NCI-H345 (cell line): ENCODE measurements at regions not wholly inside any gene's neighbourhood (a gene's known extent, or its start where the extent isn't known, plus 50 kb on each side); places are given as distances from the start of the nearest gene placed in this dataset.
"Not testable (repeated sequence)": the region's sequence is repeated elsewhere in the genome, so short reads cannot be mapped to it uniquely, and the experiment has no call there.

Source experiments
- DNase-seq: peaks from one replicate; lab custom pipeline; 2025; lab: John Stamatoyannopoulos, UW

DNA sequence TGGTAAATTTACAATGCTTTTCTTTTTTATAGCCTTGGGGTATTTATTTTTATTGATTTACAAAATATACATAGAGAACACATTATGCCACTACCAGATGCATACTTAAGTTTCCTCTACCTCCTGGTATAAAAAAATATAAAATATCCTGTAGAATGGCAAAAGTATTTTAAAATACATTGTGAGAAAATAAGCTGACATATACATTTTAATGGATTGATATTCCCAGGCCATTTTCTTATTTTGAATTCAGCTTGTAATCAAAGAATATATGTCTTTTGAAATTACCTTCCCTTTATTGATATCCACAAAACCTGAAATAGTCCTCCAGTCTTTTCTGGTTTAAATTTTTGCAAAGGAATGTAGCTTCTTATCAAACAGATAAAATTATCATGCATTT, 923.9 kb downstream of the CDH18 start:
- DNase-seq, result no peak

DNA sequence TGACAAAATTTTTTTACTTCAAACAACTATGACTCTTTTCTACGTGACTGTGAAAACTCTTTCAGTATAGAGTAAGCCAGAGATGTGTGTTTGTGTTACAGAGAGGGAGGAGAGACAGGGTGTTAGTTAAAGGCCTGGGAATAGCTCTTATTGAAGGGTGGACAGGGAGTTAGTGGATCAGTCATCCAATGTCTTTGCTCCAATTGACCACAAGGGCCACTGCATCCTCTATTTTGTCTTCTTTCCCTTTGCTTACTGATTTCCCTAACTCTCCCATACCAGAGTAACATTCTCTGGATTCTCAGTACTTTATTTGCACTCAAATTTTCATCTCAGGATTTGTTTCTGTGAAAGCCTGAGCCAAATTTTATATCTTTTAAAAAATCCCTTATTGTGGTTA, 920.3 kb downstream of the CDH18 start:
- no peak for DNase-seq

DNA sequence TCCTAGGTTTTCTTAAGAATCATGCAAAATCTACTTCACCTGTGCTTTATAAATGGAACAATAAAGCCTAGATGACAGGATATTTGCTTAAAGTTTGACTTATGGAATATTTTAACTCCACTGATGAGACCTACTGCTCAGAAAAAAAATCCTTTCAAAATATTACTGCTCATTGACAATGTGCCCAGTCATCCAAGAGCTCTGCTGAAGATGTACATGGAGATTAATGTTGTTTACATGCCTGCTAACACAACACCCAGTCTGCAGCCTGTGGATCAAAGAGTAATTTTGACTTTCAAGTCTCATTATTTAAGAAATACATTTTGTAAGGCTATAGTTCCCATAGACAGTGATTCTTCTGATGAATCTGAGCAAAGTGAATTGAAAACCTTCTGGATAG, 889.6 kb downstream of the CDH18 start:
- no peak for DNase-seq

DNA sequence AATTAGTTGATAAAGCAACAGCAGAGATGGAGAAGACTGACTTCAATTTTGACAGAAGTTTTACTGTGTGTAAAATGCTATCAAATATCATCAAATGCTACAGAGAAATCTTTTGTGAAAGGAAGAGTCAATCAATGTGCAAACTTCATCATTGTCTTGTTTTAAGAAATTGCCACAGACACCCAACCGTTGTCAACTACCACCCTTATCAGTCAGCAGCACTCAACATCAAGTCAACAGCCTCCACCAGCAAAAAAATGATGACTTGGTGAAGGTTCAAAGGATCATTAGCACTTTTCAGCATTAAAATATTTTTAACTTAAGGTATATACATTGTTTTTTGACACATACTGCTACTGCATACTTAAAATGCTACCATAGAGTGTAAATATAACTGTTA, 888.8 kb downstream of the CDH18 start:
- DNase-seq, result no peak

DNA sequence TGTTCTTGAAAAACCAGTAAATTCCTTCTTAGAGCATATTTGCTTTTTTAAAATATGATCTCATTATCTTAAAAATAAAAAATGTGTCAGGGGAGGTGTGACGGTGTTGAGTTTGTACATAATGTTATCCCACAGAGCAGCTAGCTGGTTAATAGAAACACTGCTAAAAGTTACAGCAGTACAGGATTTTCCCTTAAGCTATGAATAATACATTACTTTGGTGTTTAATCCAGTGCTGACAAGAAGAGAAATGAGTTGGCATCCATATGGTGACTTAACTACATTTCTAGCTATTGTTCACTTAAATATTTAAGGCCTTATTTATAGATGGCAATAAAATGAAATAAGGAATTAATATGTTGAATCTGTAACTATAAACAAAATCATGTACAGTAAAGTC, 883.1 kb downstream of the CDH18 start:
- no peak for DNase-seq

DNA sequence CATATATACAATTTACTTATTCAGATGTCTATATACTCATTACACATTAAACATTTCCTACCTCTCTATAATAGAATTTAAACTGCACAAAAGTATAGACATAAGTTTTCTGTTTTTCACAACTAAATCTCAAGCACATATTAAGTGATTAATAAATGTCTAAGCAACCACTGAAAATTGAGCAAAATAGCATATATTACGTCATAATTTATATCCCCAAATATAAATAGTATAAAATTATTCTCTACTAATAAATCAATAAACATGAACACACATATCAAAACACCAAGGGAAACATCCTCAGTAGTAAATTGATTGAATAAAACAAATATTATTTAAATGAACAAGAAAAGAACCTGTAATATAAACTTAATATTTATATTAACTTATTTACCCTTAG, 865.1 kb downstream of the CDH18 start:
- no peak for DNase-seq

DNA sequence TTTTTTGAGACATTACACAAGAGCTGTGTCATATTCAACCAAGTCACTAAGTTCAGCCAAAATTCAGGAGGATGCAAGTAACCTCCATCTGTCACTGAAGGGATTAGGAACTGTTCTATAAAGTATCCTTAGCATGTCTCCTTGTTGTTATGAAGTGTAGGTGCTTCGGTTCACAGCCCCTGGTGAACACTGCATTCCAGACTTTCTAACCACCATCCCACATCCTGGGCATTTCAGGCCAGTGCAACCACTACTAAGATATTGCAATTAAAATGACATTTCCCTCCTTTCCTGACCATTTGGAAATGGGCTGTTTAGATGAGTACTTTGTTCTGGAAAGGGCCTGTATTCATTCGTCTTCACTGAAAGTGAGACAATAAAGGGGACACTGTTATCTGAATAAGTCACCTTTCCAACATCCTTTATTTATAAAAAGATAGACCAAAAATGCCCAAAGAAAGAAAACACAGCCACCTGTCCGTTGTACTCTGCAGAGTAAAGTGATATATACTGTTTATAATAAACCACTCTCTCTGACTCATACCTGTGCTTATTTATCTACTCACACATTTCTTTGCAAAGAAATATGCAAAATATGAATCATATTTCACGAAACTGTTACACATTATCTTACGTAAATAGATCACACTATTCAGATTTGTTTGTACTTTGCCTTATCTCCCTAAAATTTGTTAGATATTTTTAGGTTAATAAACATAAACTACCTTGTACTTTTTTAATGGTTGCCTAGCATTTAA, 861.9 kb downstream of the CDH18 start:
- no peak for DNase-seq

DNA sequence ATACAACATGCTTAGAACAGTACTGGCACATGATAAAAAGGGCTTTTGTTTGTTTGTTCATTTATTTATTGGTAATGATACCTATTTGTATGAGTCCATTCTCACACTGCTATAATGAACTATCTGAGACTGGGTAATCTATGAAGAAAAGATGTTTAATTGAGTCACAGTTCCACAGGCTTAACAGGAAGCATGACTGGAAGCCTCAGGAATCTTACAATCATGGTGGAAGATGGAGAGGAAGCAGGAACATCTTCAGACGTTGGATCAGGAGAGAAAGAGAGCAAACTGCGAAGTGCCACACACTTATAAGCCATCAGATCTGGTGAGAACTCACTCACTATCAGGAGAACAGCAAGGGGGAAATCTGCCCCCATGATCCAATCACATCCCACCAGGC, 847.7 kb downstream of the CDH18 start:
- DNase-seq, result no peak

DNA sequence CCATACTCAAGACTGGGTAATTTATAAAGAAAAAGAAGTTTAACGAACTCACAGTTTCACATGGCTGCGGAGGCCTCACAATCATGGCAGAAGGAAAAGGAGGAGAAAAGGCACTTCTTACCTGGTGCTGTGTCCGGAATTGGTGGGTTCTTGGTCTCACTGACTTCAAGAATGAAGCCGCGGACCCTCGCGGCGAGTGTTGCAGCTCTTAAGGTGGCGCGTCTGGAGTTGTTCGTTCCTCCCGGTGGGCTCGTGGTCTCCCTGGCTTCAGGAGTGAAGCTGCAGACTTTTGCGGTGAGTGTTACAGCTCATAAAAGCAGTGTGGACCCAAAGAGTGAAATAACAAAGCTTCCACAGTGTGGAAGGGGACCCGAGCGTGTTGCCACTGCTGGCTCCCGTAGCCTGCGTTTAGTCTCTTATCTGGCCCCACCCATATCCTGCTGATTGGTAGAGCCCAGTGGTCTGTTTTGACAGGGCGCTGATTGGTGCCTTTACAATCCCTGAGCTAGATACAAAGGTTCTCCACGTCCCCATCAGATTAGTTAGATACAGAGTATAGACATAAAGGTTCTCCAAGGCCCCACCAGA, 846.0 kb downstream of the CDH18 start:
- DNase-seq, result not testable (repeated sequence)

DNA sequence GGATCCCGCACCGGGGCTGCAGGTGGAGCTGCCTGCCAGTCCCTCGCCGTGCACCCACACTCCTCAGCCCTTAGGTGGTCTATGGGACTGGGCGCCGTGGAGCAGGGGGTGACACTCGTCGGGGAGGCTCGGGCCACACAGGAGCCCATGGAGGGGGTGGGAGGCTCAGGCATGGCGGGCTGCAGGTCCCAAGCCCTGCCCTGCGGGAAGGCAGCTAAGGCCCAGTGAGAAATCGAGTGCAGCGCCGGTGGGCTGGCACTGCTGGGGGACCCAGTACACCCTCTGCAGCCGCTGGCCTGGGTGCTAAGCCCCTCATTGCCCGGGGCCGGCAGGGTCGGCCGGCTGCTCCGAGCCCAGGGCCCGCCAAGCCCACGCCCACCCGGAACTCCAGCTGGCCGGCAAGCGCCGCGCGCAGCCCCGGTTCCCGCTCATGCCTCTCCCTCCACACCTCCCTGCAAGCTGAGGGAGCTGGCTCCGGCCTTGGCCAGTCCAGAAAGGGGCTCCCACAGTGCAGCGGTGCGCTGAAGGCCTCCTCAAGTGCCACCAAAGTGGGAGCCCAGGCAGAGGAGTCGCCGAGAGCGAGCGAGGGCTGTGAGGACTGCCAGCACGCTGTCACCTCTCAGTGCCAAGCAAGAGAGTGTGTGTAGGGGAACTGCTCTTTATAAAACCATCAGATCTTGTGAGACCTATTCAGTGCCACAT, 845.1 kb downstream of the CDH18 start:
- not testable (repeated sequence) for DNase-seq

DNA sequence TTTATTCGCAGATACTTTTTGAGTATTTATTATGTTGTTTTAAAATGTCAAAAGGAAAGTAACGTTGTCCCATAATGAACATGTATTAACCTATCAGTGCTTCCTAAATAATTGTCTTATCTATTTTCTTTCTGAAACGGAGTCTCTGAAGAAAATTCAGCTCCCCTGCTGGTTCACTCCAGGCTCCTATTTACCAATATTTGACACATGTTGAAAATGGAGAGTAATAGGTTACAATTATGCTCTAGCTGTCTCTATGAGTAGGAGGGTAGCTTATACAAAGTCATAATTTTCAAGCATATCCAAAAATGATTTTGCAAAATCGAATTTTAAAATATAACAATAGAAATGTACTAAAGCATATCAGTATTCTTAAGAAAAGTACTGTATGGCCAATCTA, 844.1 kb downstream of the CDH18 start:
- no peak for DNase-seq

DNA sequence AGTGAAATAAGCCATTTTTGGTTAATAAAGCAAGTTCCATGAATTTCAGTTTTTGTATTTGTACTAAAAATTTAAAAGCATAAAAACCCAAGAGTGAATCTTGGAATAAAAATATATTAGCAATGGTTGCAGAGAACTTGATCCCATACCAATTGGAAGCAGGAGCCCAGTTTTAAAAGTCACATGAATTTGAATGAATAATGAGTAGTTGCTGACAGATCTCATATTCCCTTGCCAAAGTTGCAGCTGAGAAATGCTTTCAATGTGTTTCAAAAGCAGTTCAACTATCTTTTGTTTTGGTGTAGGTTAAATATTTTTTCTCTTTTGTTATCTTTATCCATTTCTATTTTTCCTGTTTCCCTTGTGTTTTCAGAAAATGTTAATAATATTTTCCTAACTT, 818.6 kb downstream of the CDH18 start:
- DNase-seq, result no peak

DNA sequence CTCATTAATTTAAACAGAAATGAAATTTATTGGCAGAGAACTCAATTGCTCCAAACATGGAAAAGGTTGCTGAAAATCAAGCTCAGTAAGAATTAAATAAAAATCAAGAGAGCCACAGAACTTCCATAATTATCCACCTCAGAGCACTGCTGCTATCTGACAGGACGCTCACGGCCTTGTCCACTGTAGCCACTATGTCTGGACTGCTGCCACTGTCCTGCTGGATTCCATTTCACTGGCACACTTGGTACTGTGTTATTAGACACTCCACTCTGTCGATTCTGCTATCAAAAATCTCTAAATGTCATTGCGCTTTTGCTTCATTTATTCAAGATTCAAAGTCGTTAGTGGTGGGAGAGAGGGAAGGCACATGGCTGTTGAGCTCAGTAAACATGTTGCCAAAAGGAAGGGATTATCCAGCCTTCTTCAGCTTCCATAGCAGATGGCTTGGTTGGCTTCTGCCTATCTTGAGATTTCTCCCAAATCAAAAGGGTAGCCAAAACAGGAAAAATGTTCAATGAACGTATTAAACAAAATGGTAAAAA, 815.0 kb downstream of the CDH18 start:
- no peak for DNase-seq

DNA sequence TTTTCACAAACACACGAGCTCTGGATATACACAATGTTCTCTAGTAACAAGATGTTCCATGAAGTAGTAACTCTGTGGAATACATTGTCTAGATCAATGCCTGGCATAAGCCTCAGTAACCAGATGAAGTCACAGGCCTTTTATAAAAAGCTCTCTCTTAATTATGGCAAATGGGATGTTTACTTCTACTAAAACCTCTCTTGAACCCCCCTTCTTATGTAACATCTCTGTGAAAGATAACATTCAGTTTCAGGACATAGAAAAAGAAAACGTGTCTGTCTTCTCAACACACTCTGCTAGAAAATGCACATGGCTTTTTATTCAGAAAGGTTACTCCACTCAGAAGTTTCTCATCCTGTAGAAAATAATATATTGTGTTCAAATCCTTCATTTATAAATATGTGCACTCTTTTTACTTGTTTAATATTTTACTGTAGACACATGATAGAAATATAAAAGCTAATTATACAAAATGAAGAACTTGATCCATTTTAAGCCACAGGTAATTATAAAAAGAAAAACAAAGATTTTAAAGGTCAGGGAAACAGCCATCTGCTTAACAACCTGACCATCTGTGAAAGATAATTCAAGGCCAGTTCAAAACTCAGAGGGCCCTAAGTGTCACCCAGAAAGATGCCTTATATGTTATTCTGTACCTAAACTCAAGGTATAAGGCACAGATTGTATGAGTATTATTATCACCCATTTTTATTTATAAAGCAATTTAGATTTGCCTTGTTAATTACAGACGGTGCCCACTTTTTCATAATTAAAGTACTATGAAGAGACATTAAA, 812.0 kb downstream of the CDH18 start:
- DNase-seq, result no peak

DNA sequence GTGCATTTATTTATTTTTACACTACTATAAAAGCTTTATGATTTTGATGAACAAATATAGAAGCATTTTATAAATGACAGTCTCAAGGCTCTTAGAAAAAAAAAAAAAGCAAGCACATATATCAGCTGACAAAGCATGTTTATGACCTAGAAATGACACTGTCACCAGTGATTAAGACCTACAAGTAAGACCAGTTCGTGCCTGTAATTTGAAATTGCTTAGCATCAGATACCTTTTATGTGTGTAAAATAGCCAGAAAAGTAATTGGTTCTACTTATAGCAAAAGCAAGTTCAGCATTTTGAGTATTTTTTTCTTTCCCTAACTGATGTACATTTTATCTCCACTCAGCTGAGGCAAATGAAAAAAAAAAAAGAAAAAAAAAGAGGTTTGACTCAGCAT, 808.4 kb downstream of the CDH18 start:
- DNase-seq, result no peak

DNA sequence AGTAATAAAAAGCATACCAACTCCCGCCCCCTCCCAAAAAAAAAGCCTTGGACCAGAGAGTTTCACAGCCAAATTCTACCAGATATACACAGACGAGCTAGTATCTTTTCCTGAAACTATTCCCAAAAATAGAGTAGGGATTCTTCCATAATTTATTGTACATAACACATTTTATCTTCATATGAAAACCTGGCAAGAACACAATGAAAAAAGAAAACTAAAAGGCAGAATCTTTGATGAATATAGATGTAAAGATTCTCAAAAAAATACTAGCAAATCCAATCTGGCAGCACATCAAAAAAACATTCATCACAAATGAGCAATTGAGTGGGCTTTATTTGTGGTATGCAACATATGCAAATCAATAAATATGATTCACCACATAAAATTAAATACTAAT, 798.8 kb downstream of the CDH18 start:
- no peak for DNase-seq

DNA sequence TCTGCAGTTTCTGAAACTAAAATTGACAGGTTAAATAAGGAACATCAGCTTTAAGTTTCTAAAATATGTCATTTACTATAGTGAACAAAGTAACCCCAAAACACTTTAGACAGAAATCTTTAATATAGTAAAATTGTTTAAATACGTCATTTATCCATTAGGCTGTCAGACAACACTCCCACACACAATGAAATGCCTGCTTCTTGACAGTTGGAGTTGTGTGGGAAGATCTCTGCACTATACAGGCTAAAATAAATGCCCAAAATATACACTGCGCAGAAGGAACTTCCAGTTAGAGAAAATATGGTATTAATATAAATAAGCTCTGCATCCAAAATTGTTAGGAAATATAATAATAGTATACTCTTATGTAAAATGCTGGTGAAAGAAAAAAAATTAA, 794.4 kb downstream of the CDH18 start:
- DNase-seq, result no peak

DNA sequence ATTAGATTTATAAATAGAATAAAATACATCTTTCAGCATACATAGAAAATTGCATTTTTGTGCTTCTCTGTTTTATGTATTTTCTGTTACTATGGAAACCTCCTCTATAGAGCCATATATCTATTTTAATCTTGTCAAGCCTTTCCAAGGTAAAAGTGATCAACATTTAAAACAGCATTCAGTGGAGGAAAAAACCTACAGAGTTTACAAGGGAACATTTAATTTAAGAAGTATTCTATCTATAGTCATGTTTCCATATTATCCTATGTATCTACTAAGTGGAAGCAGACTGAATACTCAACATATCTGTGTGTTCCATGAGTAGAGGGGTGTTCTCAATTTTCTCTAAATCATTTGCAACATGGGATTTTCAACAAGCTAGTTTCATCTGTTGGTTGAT, 791.4 kb downstream of the CDH18 start:
- DNase-seq, result no peak

DNA sequence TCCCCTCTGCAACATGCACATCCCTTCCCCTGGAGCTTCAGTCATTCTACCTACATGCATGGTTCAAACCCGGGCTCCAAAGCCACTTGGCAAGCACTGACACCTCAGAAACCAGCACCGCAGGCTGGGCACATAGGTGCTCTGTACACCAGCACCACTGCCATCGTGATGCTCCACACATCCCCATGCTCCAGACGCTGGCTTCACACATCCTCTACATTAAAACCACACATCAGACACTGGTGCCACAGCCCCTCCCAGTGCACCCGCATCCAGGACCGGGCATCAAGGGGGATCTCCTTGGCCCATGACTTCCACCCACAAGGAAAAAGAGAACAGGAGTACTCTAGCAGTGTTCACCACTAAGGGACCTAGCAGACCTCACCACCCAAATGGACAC, 787.7 kb downstream of the CDH18 start:
- DNase-seq, result no peak

DNA sequence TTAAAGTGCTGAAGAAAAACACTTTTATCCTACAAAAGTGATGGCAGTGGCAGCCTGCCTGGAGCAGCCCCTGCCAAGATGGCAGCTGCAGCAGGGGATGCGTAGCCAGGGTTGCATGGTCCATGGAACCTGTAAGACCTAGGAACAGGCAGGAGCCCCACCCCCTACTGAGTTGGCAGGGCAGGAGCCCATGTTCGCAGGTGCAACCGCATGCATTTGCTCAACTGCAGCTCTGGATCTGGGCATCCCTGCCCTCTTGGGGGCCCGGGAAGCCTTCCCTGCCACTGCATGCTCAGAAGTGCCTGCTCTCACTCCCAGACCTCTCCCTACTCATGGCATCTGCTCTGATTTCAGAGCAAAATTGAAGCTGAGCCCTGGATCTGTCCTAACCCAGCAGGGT, 779.6 kb downstream of the CDH18 start:
- peak; percentile 89 for DNase-seq

DNA sequence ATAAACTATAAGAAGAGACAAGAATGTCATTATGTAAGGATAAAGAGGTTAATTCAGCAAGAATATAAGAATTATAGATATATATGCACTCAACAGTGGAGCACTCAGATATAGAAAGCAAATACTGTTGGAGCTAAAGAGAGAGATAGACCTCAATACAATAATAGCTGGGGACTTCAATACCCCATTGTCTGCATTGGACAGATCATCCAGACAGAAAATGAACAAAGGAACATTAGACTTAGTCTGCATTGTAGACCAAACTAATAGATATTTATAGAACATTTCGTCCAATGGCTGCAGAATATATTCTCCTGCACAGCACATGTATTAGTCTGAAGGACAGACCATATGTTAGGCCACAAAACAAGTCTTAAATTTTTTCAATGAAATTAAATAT, 777.1 kb downstream of the CDH18 start:
- no peak for DNase-seq

DNA sequence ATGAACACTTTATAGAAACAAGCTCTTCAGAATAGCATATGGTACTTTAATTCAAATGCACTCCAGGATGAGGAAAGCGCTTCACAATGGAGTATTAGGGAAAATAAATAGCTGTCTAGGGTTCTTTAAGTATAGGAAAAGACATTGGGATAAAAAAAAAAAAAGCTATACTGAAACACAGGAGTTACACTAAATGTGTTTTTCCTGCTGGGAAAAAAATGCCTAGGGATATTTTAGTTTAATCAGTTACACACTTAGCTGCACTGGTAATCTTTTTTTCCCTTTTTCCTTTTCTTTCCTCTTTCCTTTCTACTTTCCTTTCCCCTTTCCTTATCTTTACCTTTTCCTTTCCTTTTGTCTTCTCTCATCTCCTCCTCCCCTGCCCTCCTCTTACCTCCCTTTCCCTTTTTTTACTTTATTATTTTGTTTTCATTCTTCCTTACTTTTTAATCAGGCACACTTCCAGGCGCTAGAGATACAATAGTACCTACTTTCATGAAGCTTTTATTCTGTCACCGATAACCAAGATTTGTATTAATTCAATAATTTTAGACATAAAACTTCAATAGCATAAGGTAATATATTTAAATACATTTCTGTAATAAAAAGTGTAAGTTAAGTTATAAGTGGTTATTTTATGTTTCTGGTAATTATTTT, 758.7 kb downstream of the CDH18 start:
- DNase-seq, result no peak
